ENCODE measurements at regions not wholly inside any gene's neighbourhood (a gene's known extent, or its start where the extent isn't known, plus 50 kb on each side); places are given as distances from the start of the nearest gene placed in this dataset.

- no peak for TF ChIP-seq CTCF (IDR thresholded peaks at IDR 0.05)
- no peak for TF ChIP-seq POLR2A (IDR thresholded peaks at IDR 0.05)
These were observed 390.3 kb upstream of the CCL2 start for GRCh38 chr17:33864758-33865229.

Data from Peyer's patch (tissue), 4 donors.